Parathyroid adenoma (tissue), 2 donors: ENCODE measurements at regions not wholly inside any gene's neighbourhood (a gene's known extent, or its start where the extent isn't known, plus 50 kb on each side); places are given as distances from the start of the nearest gene placed in this dataset.
"Not testable (repeated sequence)": the region's sequence is repeated elsewhere in the genome, so short reads cannot be mapped to it uniquely, and the experiment has no call there.

ENCODE experiments used
- H2AFZ ChIP-seq: fragments of 300-600 bp; sonication (generic); one replicate; pipeline ENCODE4 v1.7.0; 2017; ENCODE audit warnings: antibody characterized with exemption, mild to moderate bottlenecking
- H3K27ac ChIP-seq: fragments of 300-600 bp; sonication (generic); one replicate; pipeline ENCODE4 v1.7.0; 2017
- H3K27me3 ChIP-seq: fragments of 300-600 bp; sonication (generic); one replicate; pipeline ENCODE4 v1.7.0; 2017; ENCODE audit warnings: low read length; ENCODE audit not compliant: control insufficient read depth, insufficient read depth
- H3K36me3 ChIP-seq: fragments of 300-600 bp; sonication (generic); one replicate; pipeline ENCODE4 v1.7.0; 2017; ENCODE audit warnings: low read length; ENCODE audit not compliant: control insufficient read depth, insufficient read depth
- H3K4me1 ChIP-seq: fragments of 300-600 bp; sonication (generic); one replicate; pipeline ENCODE4 v1.7.0; 2017; ENCODE audit warnings: control low read depth
- H3K4me2 ChIP-seq: fragments of 300-600 bp; sonication (generic); one replicate; pipeline ENCODE4 v1.7.0; 2017; ENCODE audit warnings: low read length
- H3K4me3 ChIP-seq: fragments of 300-600 bp; sonication (generic); one replicate; pipeline ENCODE4 v1.7.0; 2017; ENCODE audit warnings: low read depth, low read length
- H3K79me2 ChIP-seq: fragments of 300-600 bp; sonication (generic); one replicate; pipeline ENCODE4 v1.7.0; 2017; ENCODE audit warnings: control low read depth
- H3K9ac ChIP-seq: fragments of 300-600 bp; sonication (generic); one replicate; pipeline ENCODE4 v1.7.0; 2017; ENCODE audit warnings: mild to moderate bottlenecking
- H3K9me3 ChIP-seq: fragments of 300-600 bp; sonication (generic); one replicate; pipeline ENCODE4 v1.7.0; 2017; ENCODE audit warnings: low read length; ENCODE audit not compliant: control insufficient read depth
- CTCF ChIP-seq: fragments of 300-600 bp; sonication (generic); IDR thresholded peaks from one replicate; pipeline ENCODE4 v1.7.0; 2017; ENCODE audit warnings: antibody characterized with exemption, mild to moderate bottlenecking
- donor health status: primary hyperparathyroidism.

GRCh38 chr6:126976253-126976797, 142.1 kb upstream of the RSPO3 start:
- no peak for TF ChIP-seq CTCF
- H2AFZ ChIP-seq = no peak overlapping the region
- H3K36me3 ChIP-seq = no peaks in the 10 kb centered on the region
- H3K79me2 ChIP-seq = no peaks in the 10 kb centered on the region
- no peak overlapping the region for H3K4me3 ChIP-seq
- no peak overlapping the region for H3K4me2 ChIP-seq
- H3K27ac ChIP-seq = no peak overlapping the region
- no peaks in the 10 kb centered on the region for H3K27me3 ChIP-seq
- no peaks in the 10 kb centered on the region for H3K4me1 ChIP-seq
- H3K9ac ChIP-seq = no peak overlapping the region
- H3K9me3 ChIP-seq = no peaks in the 10 kb centered on the region

- H3K4me1 ChIP-seq = no peaks in the 10 kb centered on the region
- H2AFZ ChIP-seq = no peak overlapping the region
- H3K4me3 ChIP-seq = no peak overlapping the region
- no peaks in the 10 kb centered on the region for H3K9me3 ChIP-seq
- H3K27me3 ChIP-seq = no peaks in the 10 kb centered on the region
- no peaks in the 10 kb centered on the region for H3K79me2 ChIP-seq
- H3K27ac ChIP-seq = no peak overlapping the region
- no peaks in the 10 kb centered on the region for H3K36me3 ChIP-seq
- no peak for TF ChIP-seq CTCF
- no peak overlapping the region for H3K9ac ChIP-seq
- H3K4me2 ChIP-seq = no peak overlapping the region
These were observed 134.7 kb upstream of the RSPO3 start for GRCh38 chr6:126983779-126984178.

GRCh38 chr6:126988125-126988524, 130.3 kb upstream of the RSPO3 start:
- H3K9ac ChIP-seq, H3K4me2 ChIP-seq, H3K79me2 ChIP-seq, H3K27me3 ChIP-seq, H3K4me1 ChIP-seq, H3K27ac ChIP-seq, H3K36me3 ChIP-seq, H3K4me3 ChIP-seq, H2AFZ ChIP-seq, H3K9me3 ChIP-seq: not testable (repeated sequence)

GRCh38 chr6:127000631-127001030, 117.8 kb upstream of the RSPO3 start:
- no peak for TF ChIP-seq CTCF
- H3K4me2 ChIP-seq = no peak overlapping the region
- H3K4me1 ChIP-seq = no peaks in the 10 kb centered on the region
- no peaks in the 10 kb centered on the region for H3K9me3 ChIP-seq
- no peaks in the 10 kb centered on the region for H3K36me3 ChIP-seq
- no peaks in the 10 kb centered on the region for H3K27me3 ChIP-seq
- H2AFZ ChIP-seq = no peak overlapping the region
- no peak overlapping the region for H3K9ac ChIP-seq
- H3K4me3 ChIP-seq = no peak overlapping the region
- H3K79me2 ChIP-seq = no peaks in the 10 kb centered on the region
- no peak overlapping the region for H3K27ac ChIP-seq

GRCh38 chr6:127013865-127014264, 104.6 kb upstream of the RSPO3 start:
- Histone ChIP-seq H3K27ac (no peak overlapping the region), H3K4me2 (no peak overlapping the region), H3K4me3 (no peak overlapping the region), H3K27me3 (no peaks in the 10 kb centered on the region), H3K79me2 (no peaks in the 10 kb centered on the region), H3K4me1 (no peaks in the 10 kb centered on the region), H3K9me3 (no peaks in the 10 kb centered on the region), H3K36me3 (no peaks in the 10 kb centered on the region), H2AFZ (no peak overlapping the region), H3K9ac (no peak overlapping the region)
- no peak for TF ChIP-seq CTCF
